PFSK-1 (cell line): ENCODE measurements at regions not wholly inside any gene's neighbourhood (a gene's known extent, or its start where the extent isn't known, plus 50 kb on each side); places are given as distances from the start of the nearest gene placed in this dataset.

Experiments used
- FOXP2 ChIP-seq: optimal IDR thresholded peaks from 2 replicates; pipeline ENCODE3; 2011; ENCODE audit warnings: borderline replicate concordance, control low read depth, inconsistent platforms; ENCODE audit not compliant: insufficient read depth; ENCODE audit errors: extremely low read length, extremely low read depth
- POLR2AphosphoS5 ChIP-seq: IDR thresholded peaks from 2 replicates; pipeline ENCODE4 v1.6.1; 2012; ENCODE audit warnings: low read depth, mild to moderate bottlenecking, control low read depth, low read length, moderate library complexity
- REST ChIP-seq, 2 experiments: IDR thresholded peaks; 2 replicates each; pipeline versions ENCODE4 v1.6.1 to v1.8.0; 2011 to 2012; ENCODE audit warnings: low read depth in 2 of 2, low read length in 2 of 2, control low read depth in 1 of 2, inconsistent platforms in 1 of 2, mild to moderate bottlenecking in 1 of 2, moderate library complexity in 1 of 2; ENCODE audit not compliant: insufficient read depth in 1 of 2
- SIN3A ChIP-seq: IDR thresholded peaks from 2 replicates; pipeline ENCODE4 v1.6.1; 2012; ENCODE audit warnings: mild to moderate bottlenecking, low read length, moderate library complexity, borderline replicate concordance; ENCODE audit not compliant: insufficient read depth
- TAF1 ChIP-seq: IDR thresholded peaks from 2 replicates; pipeline ENCODE4 v1.6.1; 2012; ENCODE audit warnings: low read length, control low read depth, borderline replicate concordance; ENCODE audit not compliant: insufficient read depth

- TF ChIP-seq FOXP2 (no peak), TAF1 (no peak), SIN3A (no peak), POLR2AphosphoS5 (no peak), REST (IDR thresholded peaks at IDR 0.05; ENCODE audit: insufficient read depth in 1 of 2, low read depth in 2 of 2, low read length in 2 of 2) (no peak)
Observed at GRCh38 chr12:9319044-9319841, 111.0 kb upstream of the PZP start.

GRCh38 chr12:9283346-9284095 lies 75.3 kb upstream of the PZP start:
- peak; percentile 61; the same call in 1 of the 2 replicates for TF ChIP-seq POLR2AphosphoS5

- TF ChIP-seq REST (IDR thresholded peaks at IDR 0.05; ENCODE audit: insufficient read depth in 1 of 2, low read depth in 2 of 2, low read length in 2 of 2) (no peak), SIN3A (no peak), POLR2AphosphoS5 (no peak), FOXP2 (no peak), TAF1 (no peak)
Observed at GRCh38 chr12:9276990-9277389, 68.8 kb upstream of the PZP start.

- TF ChIP-seq REST (IDR thresholded peaks at IDR 0.05; ENCODE audit: insufficient read depth in 1 of 2, low read depth in 2 of 2, low read length in 2 of 2) (no peak), SIN3A (no peak), POLR2AphosphoS5 (no peak)
Observed at GRCh38 chr12:9273276-9273675, 65.1 kb upstream of the PZP start.

GRCh38 chr12:9271875-9272274 lies 63.7 kb upstream of the PZP start:
- TF ChIP-seq FOXP2 (no peak), SIN3A (no peak), TAF1 (no peak), POLR2AphosphoS5 (no peak), REST (IDR thresholded peaks at IDR 0.05; ENCODE audit: insufficient read depth in 1 of 2, low read depth in 2 of 2, low read length in 2 of 2) (no peak)
